HCT116 (cell line): ENCODE measurements at regions not wholly inside any gene's neighbourhood (a gene's known extent, or its start where the extent isn't known, plus 50 kb on each side); places are given as distances from the start of the nearest gene placed in this dataset.

Source experiments
- ATAC-seq: fragments of 200-7000 bp; cut with Tn5 transposase; 2 replicates; pipeline ENCODE4 v1.9.1; 2020; ENCODE audit warnings: mild to moderate bottlenecking, moderate library complexity
- BruUV-seq: library from RNA; stranded (reverse); fragments of 400-500 nt; replicated peaks from 2 replicates; lab custom pipeline; 2021; lab: Mats Ljungman, UMichigan
- CTCF ChIA-PET: fragments of 300-600 bp; sonication (Branson Sonifier 250); formaldehyde crosslinking; loops from one replicate; lab custom pipeline; 2021; ENCODE audit warnings: antibody characterized with exemption; lab: Charles Lee
- POLR2A ChIA-PET: fragments of 300-600, 350-600 bp; sonication (Branson Sonifier 250); formaldehyde crosslinking; loops from one replicate; lab custom pipeline; 2021; ENCODE audit warnings: antibody characterized with exemption; lab: Charles Lee
- RAD21 ChIA-PET, 2 experiments: fragments of 300-600 bp; sonication (Branson Sonifier 250); formaldehyde crosslinking; loops; one replicate each; lab custom pipeline; 2023; ENCODE audit warnings: low total read pairs in 2 of 2; ENCODE audit not compliant: uncharacterized antibody in 2 of 2, unreplicated experiment in 2 of 2, low non-redundant PET in 1 of 2; lab: Charles Lee
- DNase-seq: peaks from one replicate; pipeline ENCODE4 v3.0.0-alpha.2; 2010; ENCODE audit warnings: low read depth, low spot score
- H2AFZ ChIP-seq: fragments of 200-600 bp; shearing (Covaris generic), sonication (generic); 2 replicates; pipeline ENCODE4 v1.6.1; 2017; ENCODE audit warnings: low read depth, mixed run types, mixed read lengths, antibody characterized with exemption, low read length; ENCODE audit not compliant: poor library complexity, severe bottlenecking
- H3K27ac ChIP-seq: 2 replicates; pipeline ENCODE4 v1.5.1; 2012; ENCODE audit warnings: low read depth, low read length
- H3K27me3 ChIP-seq: fragments of 200-600 bp; sonication (generic); 2 replicates; pipeline ENCODE4 v1.6.1; 2016; ENCODE audit warnings: mixed run types, low read length, mixed read lengths; ENCODE audit not compliant: insufficient read depth
- H3K36me3 ChIP-seq, 2 experiments: fragments of 200-500 bp in 1 of 2; fragments of 200-600 bp in 1 of 2; sonication (Bioruptor generic) in 1 of 2; sonication (generic) in 1 of 2; 2 replicates each; pipeline versions ENCODE4 v1.5.1 to v1.6.1; 2014 to 2016; ENCODE audit warnings: low read length in 2 of 2, inconsistent platforms in 1 of 2, mixed read lengths in 1 of 2, mixed run types in 1 of 2; ENCODE audit not compliant: insufficient read depth in 2 of 2, control insufficient read depth in 1 of 2
- H3K4me1 ChIP-seq, 2 experiments: fragments of 200-600 bp in 1 of 2; sonication (generic) in 1 of 2; 2 replicates each; pipeline versions ENCODE4 v1.5.1 to v1.6.1; 2012 to 2017; ENCODE audit warnings: low read length in 2 of 2, inconsistent platforms in 1 of 2, mild to moderate bottlenecking in 1 of 2, mixed read lengths in 1 of 2, mixed run types in 1 of 2, moderate library complexity in 1 of 2; ENCODE audit not compliant: insufficient read depth in 2 of 2, control insufficient read depth in 1 of 2
- H3K4me2 ChIP-seq: fragments of 200-600 bp; sonication (generic); 2 replicates; pipeline ENCODE4 v1.6.1; 2017; ENCODE audit warnings: mixed run types, low read length, mixed read lengths
- H3K4me3 ChIP-seq, 2 experiments: fragments of 200-600 bp in 1 of 2; sonication (generic) in 1 of 2; replicated peaks in 1 of 2; 2 replicates each; pipeline ENCODE4 v1.5.1; 2011 to 2016; ENCODE audit warnings: low read length in 2 of 2, control low read depth in 1 of 2, low read depth in 1 of 2, mild to moderate bottlenecking in 1 of 2, mixed read lengths in 1 of 2, mixed run types in 1 of 2
- H3K79me2 ChIP-seq: fragments of 200-600 bp; sonication (generic); 2 replicates; pipeline ENCODE4 v1.6.1; 2017; ENCODE audit warnings: mild to moderate bottlenecking, mixed run types, low read length, moderate library complexity, mixed read lengths; ENCODE audit not compliant: insufficient read depth
- H3K9ac ChIP-seq: fragments of 200-600 bp; sonication (generic); 2 replicates; pipeline ENCODE4 v1.6.1; 2016; ENCODE audit warnings: low read length, mixed read lengths
- H3K9me2 ChIP-seq: fragments of 200-600 bp; sonication (generic), shearing (Covaris generic); 2 replicates; pipeline ENCODE4 v1.6.1; 2017; ENCODE audit warnings: mixed run types, mild to moderate bottlenecking, moderate library complexity; ENCODE audit not compliant: insufficient read depth
- H3K9me3 ChIP-seq, 2 experiments: fragments of 200-500 bp in 1 of 2; fragments of 200-600 bp in 1 of 2; sonication (Bioruptor generic) in 1 of 2; sonication (generic) in 1 of 2; 2 replicates each; pipeline ENCODE4 v1.6.1; 2014 to 2017; ENCODE audit warnings: low read length in 2 of 2, mixed read lengths in 2 of 2, inconsistent platforms in 1 of 2, low read depth in 1 of 2, mild to moderate bottlenecking in 1 of 2, mixed run types in 1 of 2, moderate library complexity in 1 of 2; ENCODE audit not compliant: control insufficient read depth in 1 of 2, insufficient read depth in 1 of 2
- H4K20me1 ChIP-seq: fragments of 200-600 bp; sonication (generic), shearing (Covaris generic); 2 replicates; pipeline ENCODE4 v1.6.1; 2017; ENCODE audit warnings: mixed run types, mild to moderate bottlenecking, moderate library complexity; ENCODE audit not compliant: insufficient read depth
- ATF3 ChIP-seq: IDR thresholded peaks from 2 replicates; pipeline ENCODE4 v1.6.1; 2012
- CEBPB ChIP-seq: IDR thresholded peaks from 2 replicates; pipeline ENCODE4 v1.6.1; 2012; ENCODE audit warnings: low read depth
- ELF1 ChIP-seq: IDR thresholded peaks from 2 replicates; pipeline ENCODE4 v1.6.1; 2012; ENCODE audit warnings: low read depth, borderline replicate concordance
- EZH2 ChIP-seq: fragments of 200-600 bp; sonication (generic); IDR thresholded peaks from 2 replicates; pipeline ENCODE4 v1.6.1; 2017; ENCODE audit warnings: antibody characterized with exemption, mixed run types
- FOSL1 ChIP-seq: IDR thresholded peaks from 2 replicates; pipeline ENCODE4 v1.6.1; 2012; ENCODE audit warnings: low read depth
- JUND ChIP-seq: IDR thresholded peaks from 2 replicates; pipeline ENCODE4 v1.6.1; 2012
- POLR2A ChIP-seq: IDR thresholded peaks from 2 replicates; pipeline ENCODE4 v1.7.0; 2011; ENCODE audit warnings: borderline replicate concordance; ENCODE audit not compliant: insufficient read depth, insufficient read length; ENCODE audit errors: extremely low read depth
- YY1 ChIP-seq: IDR thresholded peaks from 2 replicates; pipeline ENCODE4 v1.6.1; 2011; ENCODE audit warnings: low read length, low read depth, moderate library complexity, mild to moderate bottlenecking; ENCODE audit not compliant: insufficient replicate concordance; ENCODE audit errors: extremely low read depth
- intact Hi-C: fragments of 100-400 bp; cut with micrococcal nuclease; formaldehyde crosslinking; loops from 2 replicates; pipeline ENCODE4 v1.10.0; 2022
- TF ChIP-seq, protein P1 (sequence below): IDR thresholded peaks from 2 replicates; pipeline ENCODE4 v1.6.1; 2011; ENCODE audit warnings: mild to moderate bottlenecking, low read length, moderate library complexity; ENCODE audit not compliant: insufficient replicate concordance; ENCODE audit errors: extremely low read depth
- TF ChIP-seq, protein P2 (sequence below), 3 experiments: fragments of 200-600 bp in 1 of 3; sonication (generic) in 1 of 3; IDR thresholded peaks in 2 of 3; conservative IDR thresholded peaks in 1 of 3; 2 replicates each; pipeline ENCODE4 v1.5.1; 2012 to 2017; ENCODE audit warnings: low read depth in 2 of 3, low read length in 2 of 3, antibody characterized with exemption in 1 of 3, borderline replicate concordance in 1 of 3, control low read depth in 1 of 3, mild to moderate bottlenecking in 1 of 3, mixed read lengths in 1 of 3, mixed run types in 1 of 3, moderate library complexity in 1 of 3; ENCODE audit not compliant: insufficient read depth in 1 of 3

- no peak overlapping the region for H2AFZ ChIP-seq
- DNase-seq (no peak), ATAC-seq (no peak)
- H4K20me1 ChIP-seq: no peaks in the 10 kb centered on the region
- no peaks in the 10 kb centered on the region for H3K9me2 ChIP-seq
- no peak overlapping the region for H3K4me3 ChIP-seq
- TF ChIP-seq CEBPB (no peak), POLR2A (no peak), EZH2 (no peak), ELF1 (no peak), YY1 (no peak), JUND (no peak), FOSL1 (no peak), ATF3 (no peak)
- TF ChIP-seq, protein P1, sequence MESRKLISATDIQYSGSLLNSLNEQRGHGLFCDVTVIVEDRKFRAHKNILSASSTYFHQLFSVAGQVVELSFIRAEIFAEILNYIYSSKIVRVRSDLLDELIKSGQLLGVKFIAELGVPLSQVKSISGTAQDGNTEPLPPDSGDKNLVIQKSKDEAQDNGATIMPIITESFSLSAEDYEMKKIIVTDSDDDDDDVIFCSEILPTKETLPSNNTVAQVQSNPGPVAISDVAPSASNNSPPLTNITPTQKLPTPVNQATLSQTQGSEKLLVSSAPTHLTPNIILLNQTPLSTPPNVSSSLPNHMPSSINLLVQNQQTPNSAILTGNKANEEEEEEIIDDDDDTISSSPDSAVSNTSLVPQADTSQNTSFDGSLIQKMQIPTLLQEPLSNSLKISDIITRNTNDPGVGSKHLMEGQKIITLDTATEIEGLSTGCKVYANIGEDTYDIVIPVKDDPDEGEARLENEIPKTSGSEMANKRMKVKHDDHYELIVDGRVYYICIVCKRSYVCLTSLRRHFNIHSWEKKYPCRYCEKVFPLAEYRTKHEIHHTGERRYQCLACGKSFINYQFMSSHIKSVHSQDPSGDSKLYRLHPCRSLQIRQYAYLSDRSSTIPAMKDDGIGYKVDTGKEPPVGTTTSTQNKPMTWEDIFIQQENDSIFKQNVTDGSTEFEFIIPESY: no peak
- TF ChIP-seq, protein P2, sequence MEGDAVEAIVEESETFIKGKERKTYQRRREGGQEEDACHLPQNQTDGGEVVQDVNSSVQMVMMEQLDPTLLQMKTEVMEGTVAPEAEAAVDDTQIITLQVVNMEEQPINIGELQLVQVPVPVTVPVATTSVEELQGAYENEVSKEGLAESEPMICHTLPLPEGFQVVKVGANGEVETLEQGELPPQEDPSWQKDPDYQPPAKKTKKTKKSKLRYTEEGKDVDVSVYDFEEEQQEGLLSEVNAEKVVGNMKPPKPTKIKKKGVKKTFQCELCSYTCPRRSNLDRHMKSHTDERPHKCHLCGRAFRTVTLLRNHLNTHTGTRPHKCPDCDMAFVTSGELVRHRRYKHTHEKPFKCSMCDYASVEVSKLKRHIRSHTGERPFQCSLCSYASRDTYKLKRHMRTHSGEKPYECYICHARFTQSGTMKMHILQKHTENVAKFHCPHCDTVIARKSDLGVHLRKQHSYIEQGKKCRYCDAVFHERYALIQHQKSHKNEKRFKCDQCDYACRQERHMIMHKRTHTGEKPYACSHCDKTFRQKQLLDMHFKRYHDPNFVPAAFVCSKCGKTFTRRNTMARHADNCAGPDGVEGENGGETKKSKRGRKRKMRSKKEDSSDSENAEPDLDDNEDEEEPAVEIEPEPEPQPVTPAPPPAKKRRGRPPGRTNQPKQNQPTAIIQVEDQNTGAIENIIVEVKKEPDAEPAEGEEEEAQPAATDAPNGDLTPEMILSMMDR (IDR thresholded peaks at IDR 0.05 in 2 of 3, conservative IDR thresholded peaks at IDR 0.05 in 1 of 3; ENCODE audit: borderline replicate concordance in 1 of 3, insufficient read depth in 1 of 3, low read depth in 2 of 3, low read length in 2 of 3): no peak
- no peak overlapping the region for H3K4me2 ChIP-seq
- H3K4me1 ChIP-seq: no peaks in the 10 kb centered on the region
- RAD21 ChIA-PET: no interaction called here
- H3K27ac ChIP-seq: no peak overlapping the region
- no peaks in the 10 kb centered on the region for H3K36me3 ChIP-seq
- H3K9ac ChIP-seq: no peak overlapping the region
- H3K27me3 ChIP-seq: no peaks in the 10 kb centered on the region
- POLR2A ChIA-PET: no interaction called here
- no TSS peak for BruUV-seq
- CTCF ChIA-PET: no interaction called here
- H3K79me2 ChIP-seq: no peaks in the 10 kb centered on the region
- intact Hi-C loops: no loop called here
- H3K9me3 ChIP-seq: peaks cover 3 to 11% of the 10 kb centered on the region in 2 experiments; a peak in 2 of 4 replicates
These were observed 550.4 kb upstream of the PCDH15 start for GRCh38 chr10:55351431-55351830.
